Activated T-cell treated with anti-CD3 and anti-CD28 coated beads, Interleukin-2, amount 50 U/mL, for 4 hours (primary cell): ENCODE measurements at regions not wholly inside any gene's neighbourhood (a gene's known extent, or its start where the extent isn't known, plus 50 kb on each side); places are given as distances from the start of the nearest gene placed in this dataset.
A peak's percentile ranks its signal among the peaks of the same experiment; 100 is the strongest.

ENCODE experiments used
- ATAC-seq, 2 donors: fragments of 200-7000 bp; cut with Tn5 transposase; one replicate each; pipeline ENCODE4 v1.10.0; 2021
- DNase-seq: peaks from one replicate; pipeline ENCODE4 v3.0.0-alpha.2; 2020
- H3K27me3 Mint-ChIP-seq: one replicate; pipeline ENCODE4 v1.8.0; 2021; ENCODE audit warnings: low read depth, mixed read lengths
- H3K36me3 Mint-ChIP-seq: one replicate; pipeline ENCODE4 v1.8.0; 2022; ENCODE audit warnings: mixed read lengths; ENCODE audit not compliant: insufficient read depth
- H3K4me1 Mint-ChIP-seq: one replicate; pipeline ENCODE4 v1.8.0; 2021; ENCODE audit warnings: low read depth, mixed read lengths
- H3K4me3 Mint-ChIP-seq: one replicate; pipeline ENCODE4 v1.8.0; 2021; ENCODE audit warnings: mild to moderate bottlenecking, moderate library complexity, mixed read lengths
- H3K9me3 Mint-ChIP-seq: one replicate; pipeline ENCODE4 v1.8.0; 2021; ENCODE audit warnings: mixed read lengths

DNA sequence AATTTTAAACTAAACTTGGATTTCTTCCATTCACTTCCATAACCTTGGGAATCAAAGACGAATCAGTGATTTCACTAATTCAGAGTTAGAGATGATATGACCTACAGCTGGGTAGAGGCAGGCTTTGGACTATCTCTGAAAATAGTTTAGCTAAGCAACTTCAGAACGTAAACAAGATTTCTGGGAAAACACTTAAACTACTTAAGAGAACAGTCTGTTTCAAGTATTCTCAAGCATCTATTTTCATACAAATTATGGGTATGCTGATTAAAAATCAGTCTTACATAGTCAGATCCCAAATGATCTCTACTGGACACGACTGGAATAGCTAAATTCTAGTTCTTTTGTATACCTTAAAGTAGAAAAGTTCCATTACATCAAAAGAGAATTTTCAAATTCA is 179.9 kb downstream of the PLCE1 start:
- DNase-seq (no peak), ATAC-seq (no peak)
- no peaks in the 10 kb centered on the region for H3K4me1 Mint-ChIP-seq
- no peak overlapping the region for H3K4me3 Mint-ChIP-seq
- no peaks in the 10 kb centered on the region for H3K36me3 Mint-ChIP-seq
- no peaks in the 10 kb centered on the region for H3K9me3 Mint-ChIP-seq
- H3K27me3 Mint-ChIP-seq = peaks cover 11% of the 10 kb centered on the region

- Mint-ChIP-seq H3K27me3 (peaks cover 11% of the 10 kb centered on the region), H3K9me3 (no peaks in the 10 kb centered on the region), H3K36me3 (no peaks in the 10 kb centered on the region), H3K4me3 (no peak overlapping the region), H3K4me1 (no peaks in the 10 kb centered on the region)
- no peak for DNase-seq
- ATAC-seq = no peak
Measured at GRCh38 chr10:94174838-94175237, 181.1 kb downstream of the PLCE1 start.

DNA sequence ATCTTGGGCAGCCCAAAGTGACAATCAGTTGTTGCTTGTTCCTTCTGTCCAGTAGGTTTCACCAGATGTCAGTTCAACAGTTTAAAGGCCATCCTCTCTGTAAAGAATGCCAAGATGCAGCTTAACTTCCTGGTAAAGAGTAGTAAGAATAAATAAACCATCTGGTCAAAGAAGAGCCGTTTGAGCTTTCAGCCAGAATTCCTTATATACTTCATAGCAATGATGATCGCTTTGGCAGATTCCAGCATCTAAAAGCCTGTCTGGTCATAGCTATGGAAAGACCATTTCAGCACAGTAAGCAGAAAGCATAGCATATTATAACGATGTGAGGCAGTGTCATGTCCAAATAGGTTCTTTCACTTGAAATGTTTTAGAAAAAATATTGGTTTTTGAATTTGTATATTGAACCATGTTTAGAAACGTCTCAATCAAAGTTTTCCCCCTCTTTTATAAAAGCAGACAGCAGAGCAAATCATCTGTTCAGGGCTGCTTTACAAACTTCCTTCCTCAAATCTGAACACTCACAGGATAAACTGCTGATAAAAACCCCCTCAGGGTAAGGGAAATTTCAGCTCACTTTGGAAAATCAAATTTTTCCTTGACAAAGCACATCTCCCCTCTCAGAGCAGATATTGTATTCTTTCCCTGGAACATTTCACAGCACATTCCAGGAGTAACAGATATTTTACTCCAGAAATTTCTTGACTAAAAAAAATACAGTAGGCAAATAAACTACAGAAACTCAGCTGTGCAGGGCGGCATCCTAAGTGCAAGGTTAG is 184.1 kb downstream of the NOC3L start:
- Mint-ChIP-seq H3K27me3 (peaks cover 5% of the 10 kb centered on the region), H3K4me1 (no peaks in the 10 kb centered on the region), H3K4me3 (no peak overlapping the region), H3K36me3 (no peaks in the 10 kb centered on the region), H3K9me3 (no peaks in the 10 kb centered on the region)
- DNase-seq = no peak
- ATAC-seq = no peak

DNA sequence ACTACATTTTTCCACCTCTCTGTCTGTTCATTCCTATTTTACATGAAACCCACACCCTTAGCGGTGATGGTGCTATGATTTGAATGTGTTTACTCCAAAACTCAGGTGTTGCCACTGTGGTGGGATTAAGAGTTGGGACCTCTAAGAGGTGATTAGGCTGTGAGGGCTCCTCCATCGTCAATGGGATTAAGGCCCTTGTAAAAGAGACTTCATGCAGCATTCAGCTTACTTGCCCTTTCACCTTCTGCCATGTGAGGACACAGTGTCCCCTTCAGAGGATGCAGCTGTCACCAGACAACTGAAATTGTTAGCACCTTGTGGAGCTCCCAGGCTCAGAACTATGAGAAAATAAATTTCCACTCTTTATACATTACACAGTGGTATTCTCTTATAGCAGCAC is 182.2 kb downstream of the NOC3L start:
- Mint-ChIP-seq H3K36me3 (no peaks in the 10 kb centered on the region), H3K4me1 (no peaks in the 10 kb centered on the region), H3K9me3 (no peaks in the 10 kb centered on the region), H3K27me3 (peaks cover 5% of the 10 kb centered on the region), H3K4me3 (no peak overlapping the region)
- ATAC-seq (no peak), DNase-seq (no peak)

DNA sequence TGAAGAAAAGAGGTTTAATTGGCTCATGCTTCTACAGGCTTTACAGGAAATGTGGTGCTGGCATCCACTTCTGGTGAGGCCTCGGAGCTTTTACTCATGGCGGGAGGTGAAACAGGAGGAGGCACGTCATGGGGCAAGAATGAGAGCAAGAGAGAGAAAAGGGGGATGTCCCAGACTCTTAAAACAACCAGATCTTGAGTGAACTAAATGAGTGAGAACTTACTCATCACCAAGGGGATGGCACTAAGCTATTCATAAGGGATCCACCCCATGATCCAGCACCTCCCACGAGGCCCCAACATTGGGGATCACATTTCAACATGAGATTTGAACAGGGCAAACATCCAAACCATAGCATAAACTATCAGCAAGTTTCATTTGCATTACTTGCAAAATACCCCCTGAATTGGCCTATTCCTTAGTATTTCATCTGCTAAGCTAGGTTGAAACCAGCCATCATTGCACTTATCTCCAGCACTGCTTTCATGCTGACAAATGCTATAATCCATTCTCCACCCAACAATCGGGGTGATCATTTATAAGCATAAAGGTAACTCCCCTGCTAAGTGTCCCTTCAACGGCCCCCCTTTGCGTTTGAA is 179.0 kb downstream of the NOC3L start:
- peak; percentile 48 to 63 for ATAC-seq
- H3K4me1 Mint-ChIP-seq = no peaks in the 10 kb centered on the region
- no peaks in the 10 kb centered on the region for H3K36me3 Mint-ChIP-seq
- no peak for DNase-seq
- no peaks in the 10 kb centered on the region for H3K9me3 Mint-ChIP-seq
- no peak overlapping the region for H3K4me3 Mint-ChIP-seq
- no peaks in the 10 kb centered on the region for H3K27me3 Mint-ChIP-seq

DNA sequence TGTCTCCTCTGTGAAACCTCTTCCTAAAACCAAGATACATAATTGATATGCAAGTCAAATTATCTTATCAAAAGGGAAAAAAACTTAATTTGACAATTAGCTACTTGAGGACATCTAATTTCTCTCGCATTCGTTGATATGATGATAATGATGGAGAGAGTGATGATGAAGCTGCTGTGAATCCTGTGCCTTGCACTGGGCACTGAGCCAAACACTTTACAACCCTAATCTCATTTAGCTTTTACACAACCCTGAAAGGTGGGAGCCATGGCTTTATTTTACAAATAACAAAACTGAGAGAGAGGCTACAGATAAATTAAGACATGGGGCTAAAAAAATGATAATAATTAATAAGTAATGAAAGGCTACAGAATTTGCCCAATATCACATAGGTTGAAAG is 176.0 kb downstream of the NOC3L start:
- Mint-ChIP-seq H3K36me3 (no peaks in the 10 kb centered on the region), H3K4me1 (no peaks in the 10 kb centered on the region), H3K9me3 (no peaks in the 10 kb centered on the region), H3K4me3 (no peak overlapping the region), H3K27me3 (peaks cover 3% of the 10 kb centered on the region)
- ATAC-seq (no peak), DNase-seq (no peak)

DNA sequence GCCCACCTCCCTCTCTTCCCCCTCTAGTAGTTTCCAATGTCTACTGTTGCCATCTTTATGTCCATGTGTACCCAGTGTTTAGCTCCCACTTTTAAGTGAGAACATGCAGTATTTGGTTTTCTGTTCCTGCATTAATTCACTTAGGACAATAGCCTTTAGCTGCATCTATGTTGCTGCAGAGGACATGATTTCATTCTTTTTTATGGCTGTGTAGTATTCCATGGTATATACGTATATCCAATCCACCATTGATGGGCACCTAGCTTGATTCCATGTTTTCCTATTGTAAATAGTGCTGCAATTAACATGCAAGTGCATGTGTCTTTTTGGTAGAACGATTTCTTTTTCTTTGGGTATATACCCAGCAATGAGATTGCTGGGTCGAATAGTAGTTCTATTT is 170.4 kb downstream of the NOC3L start:
- DNase-seq (no peak), ATAC-seq (no peak)
- no peak overlapping the region for H3K4me3 Mint-ChIP-seq
- H3K9me3 Mint-ChIP-seq = no peaks in the 10 kb centered on the region
- H3K36me3 Mint-ChIP-seq = no peaks in the 10 kb centered on the region
- peaks cover 3% of the 10 kb centered on the region for H3K27me3 Mint-ChIP-seq
- no peaks in the 10 kb centered on the region for H3K4me1 Mint-ChIP-seq

DNA sequence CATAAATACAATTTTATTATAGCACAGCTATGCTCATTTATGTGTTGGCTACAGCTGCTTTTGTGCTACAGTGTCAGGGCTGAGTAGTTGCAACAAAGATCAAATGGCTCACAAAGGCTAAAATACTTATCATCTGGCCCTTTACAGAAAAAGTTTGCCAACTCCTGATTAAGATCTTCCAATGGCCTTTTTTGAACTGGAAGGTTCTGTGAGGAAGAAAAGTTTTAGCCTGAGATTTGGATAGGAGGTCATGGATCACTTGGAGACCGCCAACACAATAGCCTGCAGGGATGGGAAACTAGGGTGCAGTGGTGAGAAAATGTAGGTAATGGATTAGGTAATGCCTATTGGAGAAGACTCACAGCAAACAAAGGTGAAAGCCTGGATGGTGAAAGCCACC is 169.8 kb downstream of the NOC3L start:
- no peaks in the 10 kb centered on the region for H3K9me3 Mint-ChIP-seq
- H3K36me3 Mint-ChIP-seq = no peaks in the 10 kb centered on the region
- ATAC-seq = no peak
- no peaks in the 10 kb centered on the region for H3K4me1 Mint-ChIP-seq
- no peak for DNase-seq
- H3K27me3 Mint-ChIP-seq = peaks cover 3% of the 10 kb centered on the region
- H3K4me3 Mint-ChIP-seq = no peak overlapping the region

DNA sequence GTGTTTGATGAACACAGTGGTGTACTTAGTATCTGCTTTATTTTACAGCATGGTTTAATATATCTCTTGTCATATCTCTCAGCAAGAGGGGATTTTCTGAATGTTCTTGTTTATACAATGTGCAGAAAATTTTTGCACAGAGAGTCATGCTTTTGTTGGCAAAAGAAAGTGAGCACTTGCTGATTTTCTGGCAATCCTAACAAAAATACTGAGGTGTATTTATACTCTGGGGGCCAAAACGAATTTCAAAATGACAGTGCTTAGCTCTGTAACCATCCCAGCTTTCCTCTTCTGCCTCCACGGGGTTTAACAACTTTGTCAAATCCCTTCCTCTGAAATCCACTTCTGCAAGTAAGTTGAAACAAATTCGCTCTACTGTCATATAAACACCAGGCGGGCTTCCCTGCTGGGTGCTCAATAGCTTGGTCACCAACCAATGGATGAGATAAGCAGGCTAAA is 169.2 kb downstream of the NOC3L start:
- no peaks in the 10 kb centered on the region for H3K9me3 Mint-ChIP-seq
- DNase-seq = no peak
- H3K27me3 Mint-ChIP-seq = peaks cover 3% of the 10 kb centered on the region
- no peak for ATAC-seq
- H3K4me1 Mint-ChIP-seq = no peaks in the 10 kb centered on the region
- no peak overlapping the region for H3K4me3 Mint-ChIP-seq
- H3K36me3 Mint-ChIP-seq = no peaks in the 10 kb centered on the region

DNA sequence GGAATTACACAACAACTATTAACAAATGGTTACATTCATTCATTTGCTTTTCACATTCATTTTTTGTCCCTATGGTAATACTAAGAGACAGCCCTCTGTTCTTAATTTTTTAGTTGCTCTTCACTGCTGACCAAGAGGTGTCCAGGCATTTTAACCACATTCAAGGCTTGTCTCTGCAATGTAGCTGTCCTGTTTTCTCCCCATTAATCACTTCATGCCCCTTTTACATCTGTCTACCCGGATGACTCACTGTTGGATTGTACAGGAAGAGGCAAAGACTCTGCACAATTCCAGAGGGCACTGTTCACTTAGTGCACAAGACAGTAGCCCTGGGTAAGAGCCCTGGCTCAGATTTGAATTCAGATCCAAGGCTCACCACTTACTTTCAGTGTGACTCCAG is 168.5 kb downstream of the NOC3L start:
- ATAC-seq (no peak), DNase-seq (no peak)
- Mint-ChIP-seq H3K4me3 (no peak overlapping the region), H3K36me3 (no peaks in the 10 kb centered on the region), H3K4me1 (no peaks in the 10 kb centered on the region), H3K9me3 (no peaks in the 10 kb centered on the region), H3K27me3 (peaks cover 3% of the 10 kb centered on the region)

- Mint-ChIP-seq H3K9me3 (no peaks in the 10 kb centered on the region), H3K27me3 (no peaks in the 10 kb centered on the region), H3K4me1 (no peaks in the 10 kb centered on the region), H3K36me3 (no peaks in the 10 kb centered on the region), H3K4me3 (no peak overlapping the region)
- ATAC-seq = no peak
- DNase-seq = no peak
Measured at GRCh38 chr10:94197241-94197640, 165.5 kb downstream of the NOC3L start.

DNA sequence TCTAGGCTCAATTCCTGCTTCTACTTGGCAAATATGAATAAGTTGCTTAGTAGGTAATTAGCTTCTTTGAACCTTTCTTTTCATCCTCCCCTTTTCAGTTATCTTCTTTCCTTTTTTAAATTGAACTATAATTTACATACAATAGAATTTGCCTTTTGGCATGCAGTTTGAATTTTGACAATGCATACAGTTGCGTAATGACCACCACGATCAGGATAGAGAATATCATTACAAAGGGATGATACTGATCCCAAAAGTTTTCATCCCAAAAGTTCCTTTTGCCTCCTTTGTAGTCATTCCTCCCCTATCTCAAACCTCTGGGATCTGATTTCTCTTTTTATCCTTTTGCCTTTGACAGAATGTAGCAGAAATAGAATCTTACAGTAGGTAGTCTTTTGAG is 164.4 kb downstream of the NOC3L start:
- Mint-ChIP-seq H3K4me1 (no peaks in the 10 kb centered on the region), H3K9me3 (no peaks in the 10 kb centered on the region), H3K36me3 (no peaks in the 10 kb centered on the region), H3K27me3 (no peaks in the 10 kb centered on the region), H3K4me3 (no peak overlapping the region)
- ATAC-seq (no peak), DNase-seq (no peak)

- Mint-ChIP-seq H3K9me3 (no peaks in the 10 kb centered on the region), H3K27me3 (no peaks in the 10 kb centered on the region), H3K36me3 (no peaks in the 10 kb centered on the region), H3K4me1 (no peaks in the 10 kb centered on the region), H3K4me3 (no peak overlapping the region)
- DNase-seq = no peak
- ATAC-seq = no peak
Measured at GRCh38 chr10:94199565-94199964, 163.2 kb downstream of the NOC3L start.

- ATAC-seq (no peak), DNase-seq (no peak)
- Mint-ChIP-seq H3K4me3 (no peak overlapping the region), H3K36me3 (no peaks in the 10 kb centered on the region), H3K9me3 (no peaks in the 10 kb centered on the region), H3K4me1 (no peaks in the 10 kb centered on the region), H3K27me3 (no peaks in the 10 kb centered on the region)
Measured at GRCh38 chr10:94200146-94200837, 162.4 kb downstream of the NOC3L start.

GRCh38 chr10:94205396-94205831 is 157.3 kb downstream of the NOC3L start:
- Mint-ChIP-seq H3K27me3 (no peaks in the 10 kb centered on the region), H3K36me3 (no peaks in the 10 kb centered on the region), H3K4me3 (no peak overlapping the region), H3K9me3 (no peaks in the 10 kb centered on the region), H3K4me1 (peaks cover 6% of the 10 kb centered on the region)
- ATAC-seq (no peak), DNase-seq (no peak)
